CD4-positive, alpha-beta T cell treated with Interleukin-6 at 100 ng/mL for 8 hours (primary cell): ENCODE measurements at regions not wholly inside any gene's neighbourhood (a gene's known extent, or its start where the extent isn't known, plus 50 kb on each side); places are given as distances from the start of the nearest gene placed in this dataset.
"Not testable (repeated sequence)": the region's sequence is repeated elsewhere in the genome, so short reads cannot be mapped to it uniquely, and the experiment has no call there.

ENCODE experiments used
- DNase-seq: peaks from one replicate; pipeline ENCODE4 v3.0.0-alpha.2; 2020; ENCODE audit warnings: mixed read lengths, low spot score

DNA sequence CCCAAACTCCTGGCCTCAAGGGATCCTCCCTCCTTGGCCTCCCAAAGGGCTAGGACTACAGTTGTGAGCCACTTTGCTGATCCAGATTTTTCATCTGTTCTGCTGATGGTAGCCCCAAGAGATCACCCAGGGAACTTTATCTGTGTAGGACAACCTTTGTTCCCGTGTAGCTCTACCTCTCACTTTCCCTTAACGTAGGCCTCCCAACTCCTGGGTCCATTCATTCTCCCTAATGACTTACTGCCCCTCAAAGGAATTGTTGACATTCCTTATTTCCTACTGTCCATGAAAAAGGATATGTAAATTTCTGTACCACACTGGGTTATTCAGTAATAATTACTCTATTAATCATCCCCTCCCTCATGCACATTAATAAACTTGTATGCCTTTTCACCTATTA is 51.0 kb upstream of the PHF24 start:
- DNase-seq = no peak

DNA sequence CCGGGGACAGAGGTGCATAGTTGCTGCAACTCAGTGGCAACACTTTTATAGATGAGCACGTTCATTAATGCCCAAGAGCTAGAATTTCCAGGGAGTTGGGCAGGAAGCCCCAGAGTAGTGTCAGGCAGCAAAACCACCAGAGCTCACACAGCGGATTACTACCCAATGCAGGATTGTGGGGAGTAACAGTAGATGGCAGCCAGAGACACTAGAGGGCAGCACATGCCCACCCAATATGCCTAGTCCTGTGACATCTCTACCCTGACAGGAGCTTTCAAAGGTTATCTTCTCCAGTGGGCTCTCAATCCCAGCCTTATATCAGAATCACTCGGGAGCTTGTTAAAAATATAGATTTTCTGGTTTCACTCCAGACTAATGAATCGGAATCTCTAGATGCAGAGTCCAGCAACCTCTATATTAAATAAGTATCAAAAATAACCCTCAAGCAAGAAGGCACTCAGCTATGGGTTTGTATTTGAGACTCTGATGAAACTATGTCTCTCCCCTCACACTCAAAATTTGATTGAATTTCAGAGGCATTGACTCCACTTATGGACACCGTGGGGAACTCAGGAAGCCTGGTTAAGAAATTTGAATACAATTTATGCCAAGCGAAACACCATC is 58.4 kb upstream of the PHF24 start:
- peak; percentile 76 for DNase-seq

DNA sequence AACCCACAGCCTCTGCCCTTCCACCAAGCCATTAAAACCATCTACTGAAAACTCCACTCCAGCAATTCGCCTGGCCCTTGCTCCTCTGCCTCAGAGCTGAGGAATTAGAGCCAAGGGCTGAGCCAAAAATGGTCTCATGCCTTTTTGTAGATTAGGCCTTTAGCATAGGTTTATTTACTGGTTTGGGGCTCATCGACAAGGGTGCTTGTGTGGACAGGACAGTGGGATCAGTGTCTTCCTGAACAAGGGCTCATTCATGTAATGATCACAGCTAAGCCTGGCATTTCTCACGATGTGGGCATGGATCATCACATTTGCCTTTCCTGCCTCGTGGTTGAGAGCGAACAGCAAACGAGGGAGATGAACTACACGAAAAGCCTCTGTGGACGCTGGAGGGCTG is 59.2 kb upstream of the PHF24 start:
- no peak for DNase-seq

DNA sequence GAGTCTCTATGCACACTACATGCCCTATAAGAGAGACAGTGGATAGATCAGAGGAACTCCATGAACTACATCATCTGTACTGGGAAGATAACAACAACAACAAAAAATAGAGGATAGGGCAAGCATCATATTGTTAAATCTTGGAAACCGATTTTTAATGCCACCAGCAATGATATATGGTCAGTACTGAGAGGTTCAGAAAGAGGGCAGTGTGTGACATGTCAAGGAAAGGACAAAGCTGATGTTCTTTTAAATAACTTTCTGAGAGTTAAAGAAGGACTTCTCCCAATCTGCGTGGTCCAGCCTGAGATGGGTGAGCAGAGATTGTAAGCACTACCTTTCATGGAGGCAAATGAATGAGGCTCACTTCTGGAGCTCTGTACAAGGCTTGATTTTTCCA is 62.0 kb upstream of the PHF24 start:
- no peak for DNase-seq

DNA sequence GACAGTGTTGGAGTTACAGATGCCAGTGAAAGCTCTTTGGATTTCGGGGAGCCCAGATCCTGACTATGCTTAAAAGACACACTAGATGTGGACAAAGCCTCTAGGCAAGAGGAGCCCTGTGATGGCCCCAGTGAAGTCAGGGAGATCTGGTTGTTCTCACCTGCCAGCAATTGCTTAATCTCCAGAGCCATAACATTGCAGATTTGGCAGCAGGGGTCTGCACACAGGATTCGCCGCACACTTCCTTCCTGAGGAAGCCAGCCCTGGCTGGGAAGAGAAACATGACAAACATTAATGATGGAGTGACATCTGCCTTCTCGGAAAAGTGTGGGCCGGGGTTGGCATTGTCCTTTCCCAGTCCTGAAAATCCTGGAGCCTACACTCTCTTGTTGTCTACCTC is 65.2 kb upstream of the PHF24 start:
- DNase-seq = no peak

DNA sequence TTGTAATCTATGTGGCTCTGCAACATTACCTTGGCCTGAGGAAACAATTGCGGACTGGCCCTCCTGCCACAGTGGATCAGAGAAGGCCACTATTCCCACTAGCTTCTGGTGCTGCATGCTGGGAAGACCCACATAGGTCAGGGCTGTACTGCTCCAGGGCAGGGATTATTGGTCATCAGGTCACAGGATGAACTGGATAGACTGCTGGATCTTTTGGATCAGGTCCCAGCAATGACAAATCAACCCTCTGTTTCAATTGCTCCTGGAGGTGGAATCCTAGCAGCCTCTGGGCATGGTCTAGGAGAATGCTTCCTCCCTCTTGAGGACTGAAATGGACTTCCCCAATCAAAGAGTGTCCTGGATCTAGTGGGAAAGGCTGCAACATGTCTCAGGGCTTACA is 66.7 kb upstream of the PHF24 start:
- DNase-seq = no peak

DNA sequence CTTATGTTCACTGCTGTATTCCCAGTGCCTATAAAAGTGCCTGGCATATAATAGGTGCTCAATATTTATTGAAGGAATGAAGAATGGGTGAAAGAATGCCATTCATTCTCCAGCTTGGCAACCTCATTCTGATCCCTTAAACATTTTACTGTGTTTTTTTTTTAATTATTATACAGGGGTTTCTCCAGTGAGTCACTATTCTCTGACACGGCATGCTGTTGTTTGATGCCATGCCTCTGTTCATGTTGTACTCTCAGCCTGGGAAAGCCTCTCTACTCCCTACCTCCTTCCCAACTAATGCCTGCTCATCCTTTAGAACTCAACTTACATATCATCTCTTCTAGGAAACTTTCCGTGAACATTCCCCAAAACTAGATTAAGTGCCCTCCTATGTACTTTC is 70.2 kb upstream of the PHF24 start:
- DNase-seq = no peak

DNA sequence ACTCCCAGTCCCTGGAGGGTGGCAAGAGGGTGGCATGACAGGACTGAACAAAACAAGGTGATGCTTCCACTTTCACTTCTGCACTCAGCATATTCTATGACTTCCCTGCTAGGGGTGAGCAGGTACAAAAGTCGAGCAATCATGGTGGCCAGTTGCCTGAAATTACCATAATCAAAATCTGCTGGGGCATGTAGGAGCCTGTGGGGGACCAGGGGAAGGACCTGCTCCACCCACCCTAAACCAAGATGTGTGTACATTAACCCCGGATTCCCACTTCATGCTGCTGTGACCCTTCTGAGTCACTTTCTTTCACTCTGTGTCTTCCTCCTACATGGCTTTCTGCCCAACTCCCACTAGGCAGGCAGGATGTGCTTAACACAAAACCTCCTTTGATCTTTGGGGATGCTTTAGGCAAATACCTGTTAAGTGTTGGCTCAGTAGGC is 73.3 kb upstream of the PHF24 start:
- no peak for DNase-seq

DNA sequence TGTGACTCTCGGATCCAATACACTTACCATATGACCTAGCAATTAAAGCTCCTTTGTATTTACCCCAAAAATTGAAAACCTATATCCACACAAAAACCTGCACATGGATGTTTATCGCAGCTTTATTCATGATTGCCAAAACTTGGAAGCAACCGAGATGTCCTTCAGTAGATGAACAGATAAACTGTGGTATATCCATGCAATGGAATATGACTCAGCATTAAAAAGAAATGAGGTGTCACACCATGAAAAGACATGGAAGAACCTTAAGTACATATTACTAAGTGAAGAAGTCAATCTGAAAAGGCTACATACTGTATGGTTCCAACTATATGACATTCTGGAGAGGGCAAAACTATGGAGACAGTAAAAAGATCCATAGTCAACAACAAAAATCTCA is 82.0 kb upstream of the PHF24 start:
- DNase-seq = no peak

DNA sequence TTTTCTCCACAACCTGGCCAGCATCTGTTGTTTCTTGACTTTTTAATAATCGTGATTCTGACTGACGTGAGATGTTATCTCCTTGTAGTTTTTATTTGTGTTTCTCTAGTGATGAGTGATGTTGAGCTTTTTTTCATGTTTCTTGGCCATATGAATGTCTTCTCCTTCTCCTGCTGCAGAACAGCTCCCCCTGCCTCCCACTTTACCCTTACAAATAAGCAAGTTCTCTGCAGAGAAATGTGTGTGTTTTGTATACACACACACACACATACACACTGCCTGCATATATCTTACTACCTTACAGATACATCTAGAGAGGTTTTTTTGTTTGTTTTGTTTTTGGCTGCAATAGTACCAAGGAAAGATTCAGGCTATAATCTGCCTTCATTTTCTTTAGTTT is 88.7 kb upstream of the PHF24 start:
- no peak for DNase-seq

DNA sequence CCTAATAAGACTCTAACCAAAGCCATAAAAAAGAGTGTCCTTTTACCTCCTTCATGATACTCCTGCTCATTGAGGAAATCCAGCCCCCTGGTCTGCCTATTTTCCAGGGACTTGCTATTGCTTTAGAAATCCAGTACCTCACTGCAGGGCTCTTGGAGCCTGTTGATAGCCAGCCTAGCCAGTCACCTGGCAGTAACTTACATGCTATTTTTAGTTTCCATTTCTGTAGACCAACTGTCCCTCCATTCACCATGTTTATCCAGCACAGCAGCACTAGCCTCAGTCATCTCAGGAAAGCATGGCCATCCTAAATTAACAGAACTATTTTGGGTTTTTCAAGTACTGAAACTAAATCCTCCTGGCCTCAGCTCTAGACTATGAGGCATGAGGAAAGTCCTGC is 91.5 kb upstream of the PHF24 start:
- no peak for DNase-seq

DNA sequence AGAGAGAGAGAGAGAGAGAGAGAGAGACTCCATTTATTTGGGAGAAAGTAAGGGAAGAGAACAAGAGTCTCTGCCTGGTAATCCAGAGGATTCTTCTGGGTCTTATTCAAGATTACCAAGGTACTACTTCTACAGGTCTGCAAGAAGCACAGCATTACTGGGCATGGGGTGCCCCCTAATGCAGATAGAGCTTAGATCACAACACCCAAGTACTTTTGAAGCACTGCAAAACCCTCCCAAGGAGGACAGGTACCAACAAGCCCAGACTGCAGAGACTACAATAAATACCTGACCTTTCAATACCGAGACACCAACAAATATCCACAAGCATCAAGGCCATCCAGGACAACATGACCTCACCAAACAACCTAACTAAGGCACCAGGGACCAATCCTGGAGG is 94.7 kb upstream of the PHF24 start:
- DNase-seq = no peak

DNA sequence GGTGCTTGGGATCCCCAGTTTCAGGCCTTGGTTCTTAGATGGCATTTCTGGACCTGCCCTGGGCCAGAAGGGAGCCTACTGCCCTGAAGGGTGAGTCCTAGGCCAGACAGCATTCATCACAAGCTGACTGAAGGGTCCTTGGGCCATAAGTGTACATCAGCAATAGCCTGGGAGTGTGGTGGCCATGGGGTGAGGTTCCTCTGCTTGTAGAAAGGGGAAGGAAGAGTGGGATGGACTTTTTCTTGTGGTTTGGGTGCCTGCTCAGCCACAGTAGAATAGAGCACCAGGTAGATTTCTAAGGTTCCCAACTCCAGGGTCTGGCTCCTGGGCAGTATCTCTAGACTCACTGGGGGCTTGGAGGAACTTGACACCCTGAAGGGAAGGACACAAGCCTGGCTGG is 95.2 kb upstream of the PHF24 start:
- no peak for DNase-seq

DNA sequence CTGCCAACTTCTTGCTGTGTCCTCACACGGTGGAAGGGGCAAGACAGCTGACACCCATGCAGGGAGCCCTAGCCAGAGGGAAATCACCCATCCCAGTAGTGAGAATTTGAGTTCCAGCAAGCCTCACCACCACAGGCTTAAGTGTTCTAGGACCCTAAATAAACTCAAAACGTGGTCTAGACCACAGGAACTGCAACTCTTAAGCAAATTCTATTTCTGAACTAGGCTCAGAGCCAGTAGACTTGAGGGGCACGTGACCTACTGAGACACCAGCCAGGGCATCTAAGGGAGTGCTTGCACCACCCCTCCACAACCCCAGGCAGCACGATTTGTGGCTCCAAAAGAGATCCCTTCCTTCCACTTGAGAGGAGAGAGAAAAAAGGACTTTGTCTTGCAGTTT is 96.0 kb upstream of the PHF24 start:
- no peak for DNase-seq

DNA sequence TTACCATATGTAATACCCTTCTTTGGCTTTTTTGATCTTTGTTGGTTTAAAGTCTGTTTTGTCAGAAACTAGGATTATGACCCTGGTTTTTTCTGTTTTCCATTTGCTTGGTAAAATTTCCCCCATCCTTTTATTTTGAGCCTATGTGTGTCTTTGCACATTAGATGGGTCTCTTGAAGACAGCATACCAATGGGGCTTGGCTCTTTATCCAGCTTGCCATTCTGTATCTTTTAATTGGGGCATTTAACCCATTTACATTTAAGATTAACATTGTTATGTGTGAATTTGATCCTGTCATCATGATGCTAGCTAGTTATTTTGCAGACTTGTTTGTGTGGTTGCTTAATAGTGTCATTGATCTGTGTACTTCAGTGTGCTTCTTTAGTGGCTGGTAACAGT is 103.1 kb upstream of the PHF24 start:
- not testable (repeated sequence) for DNase-seq

DNA sequence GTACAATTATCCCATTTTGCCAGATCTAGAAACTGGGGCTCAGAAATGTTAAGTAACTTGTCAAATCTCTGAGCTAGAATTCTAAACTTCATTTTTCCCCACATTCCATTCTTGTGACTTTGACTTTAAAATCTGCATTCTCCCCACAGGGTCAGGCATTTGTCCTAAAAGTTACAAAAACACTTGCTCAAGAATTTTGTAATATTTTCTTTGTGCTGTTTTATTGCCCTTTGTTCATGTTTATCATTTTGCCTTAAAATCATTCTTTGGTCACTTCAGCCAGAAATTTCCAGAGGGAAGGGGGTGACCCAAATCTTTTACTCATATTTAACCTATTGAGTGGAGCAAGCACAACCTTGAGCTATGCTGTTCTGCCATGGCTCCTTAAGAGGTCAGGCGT is 120.1 kb upstream of the CCL21 start:
- no peak for DNase-seq

DNA sequence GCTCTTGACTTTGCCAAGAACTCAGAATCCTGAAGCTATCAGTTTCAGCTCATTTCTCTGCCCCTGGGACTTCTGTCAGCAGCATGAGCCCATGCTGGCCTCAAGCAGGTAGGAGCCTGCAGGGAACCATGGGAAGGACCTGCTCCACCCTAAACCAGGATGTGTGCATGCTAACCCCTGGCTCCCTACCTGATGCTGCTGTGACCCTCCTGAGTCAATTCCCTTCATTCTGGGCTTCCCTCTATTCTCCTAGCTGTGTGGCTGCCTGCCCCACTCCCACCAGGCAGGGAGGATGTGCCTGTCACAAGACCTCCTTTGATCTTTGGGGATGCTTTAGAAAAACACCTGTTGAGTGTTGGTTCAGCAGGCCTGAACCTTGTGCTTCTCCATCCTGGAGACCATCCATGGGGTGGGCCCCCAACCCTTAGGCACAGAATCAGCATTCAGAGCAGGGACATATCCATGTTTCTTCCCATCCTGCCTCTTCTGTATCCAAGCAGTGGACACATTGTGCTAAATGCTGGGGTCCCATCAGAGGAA is 117.1 kb upstream of the CCL21 start:
- DNase-seq = no peak

DNA sequence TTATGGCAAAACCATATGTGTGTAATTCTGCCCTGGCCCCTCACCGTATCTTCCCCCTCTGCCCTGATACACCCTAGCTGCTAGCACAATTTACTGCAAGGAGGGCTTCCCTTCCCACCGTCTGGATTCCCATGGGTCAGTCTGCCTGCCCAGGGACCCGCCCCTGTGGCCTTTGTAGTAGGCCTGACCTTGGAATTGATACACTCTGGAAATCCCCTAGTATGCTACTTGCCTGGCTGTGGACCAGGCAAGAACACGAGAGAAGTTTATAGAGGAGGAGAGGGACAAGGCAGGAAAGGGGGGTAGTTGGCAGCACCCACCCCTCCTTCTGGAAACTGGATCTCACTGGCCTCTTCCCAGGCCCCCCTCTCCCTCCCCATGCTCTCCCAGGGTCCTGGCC is 115.8 kb upstream of the CCL21 start:
- DNase-seq = no peak

DNA sequence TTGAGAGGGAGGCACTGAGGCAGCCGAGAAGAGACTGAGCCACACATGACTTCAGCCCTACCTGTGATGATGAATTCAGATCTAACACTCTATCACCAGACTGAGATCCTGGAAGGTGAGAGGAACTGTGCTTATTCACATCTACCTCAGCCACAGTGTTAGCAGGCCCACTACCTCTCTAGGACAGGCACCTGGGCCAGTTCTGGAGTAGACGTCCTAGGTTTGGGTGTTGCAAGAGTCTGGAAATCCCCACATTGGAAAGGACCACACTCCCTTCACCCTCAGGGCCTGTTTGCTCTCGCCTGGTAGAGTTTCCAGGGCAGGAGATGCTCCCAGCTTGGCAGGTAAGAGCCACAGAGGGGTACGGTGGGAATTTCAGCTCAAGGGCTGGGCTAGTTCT is 113.8 kb upstream of the CCL21 start:
- DNase-seq = no peak

DNA sequence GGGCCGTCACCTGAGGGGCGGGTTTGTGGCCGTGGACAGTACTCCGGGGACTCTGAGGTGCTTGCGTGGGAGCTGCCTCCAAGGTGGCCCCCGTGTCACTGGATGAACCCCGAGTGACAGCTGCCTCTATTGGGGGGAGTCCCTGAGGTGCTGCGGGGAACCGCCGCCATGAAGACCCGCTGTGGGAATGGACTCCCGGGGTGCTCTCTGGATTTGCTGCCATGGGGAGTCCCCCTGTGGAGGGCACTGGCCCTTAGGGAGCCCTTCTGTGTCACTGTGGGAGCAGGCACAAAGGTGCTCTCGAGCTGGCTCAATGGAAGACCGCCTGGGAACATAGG is 100.2 kb upstream of the CCL21 start:
- no peak for DNase-seq

DNA sequence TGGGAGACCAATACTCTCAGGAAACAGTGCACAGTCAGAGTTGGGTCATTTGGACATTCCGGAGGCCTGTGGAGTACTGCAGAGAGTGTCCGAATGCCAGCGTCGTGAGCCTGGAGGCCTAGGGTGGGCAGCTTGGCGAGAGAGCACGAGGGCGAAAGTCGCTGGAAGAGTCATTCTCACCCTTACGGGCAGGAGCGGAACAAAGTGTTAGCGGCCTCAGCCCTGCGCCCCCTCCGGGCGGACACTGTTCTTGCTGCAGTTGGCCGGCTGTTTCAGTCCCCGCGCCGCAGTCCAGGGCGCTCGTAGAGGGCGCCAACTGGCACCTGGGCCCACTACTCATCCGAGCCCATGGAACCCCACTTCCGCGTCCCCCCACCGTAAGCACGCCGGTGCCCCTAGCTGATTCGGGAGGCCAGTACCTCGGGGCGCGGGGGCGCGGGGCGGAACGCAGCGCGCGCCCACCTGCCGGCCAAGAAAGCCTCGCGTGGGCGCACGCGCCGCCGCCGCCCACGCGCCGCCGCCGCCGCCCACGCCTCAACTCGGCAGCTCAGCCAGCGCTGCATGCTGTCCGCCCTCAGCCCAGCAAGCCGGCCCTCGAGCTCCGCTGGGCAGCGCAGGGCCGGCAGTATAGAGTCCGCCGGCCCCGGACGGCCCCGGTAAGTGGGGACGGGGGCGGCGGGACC is 99.7 kb upstream of the CCL21 start:
- no peak for DNase-seq

DNA sequence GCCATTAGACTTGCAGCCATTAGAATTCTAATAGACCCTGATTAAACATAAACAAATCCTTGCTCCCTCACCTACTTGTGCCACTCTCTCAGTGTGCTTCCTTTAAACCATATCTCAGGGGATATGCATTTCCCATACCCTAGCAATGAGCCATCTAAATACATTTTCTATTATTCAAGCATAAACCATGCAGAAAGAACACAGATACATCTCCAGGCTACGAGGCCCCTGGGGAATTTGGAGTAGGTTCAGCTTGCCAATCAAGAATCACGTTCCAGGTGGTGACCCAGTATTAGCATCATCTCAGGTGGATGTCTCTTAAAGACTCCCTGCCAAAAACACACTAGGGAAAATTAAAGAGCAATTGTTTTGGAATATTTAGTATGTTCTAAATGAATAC is 93.0 kb upstream of the CCL21 start:
- no peak for DNase-seq

DNA sequence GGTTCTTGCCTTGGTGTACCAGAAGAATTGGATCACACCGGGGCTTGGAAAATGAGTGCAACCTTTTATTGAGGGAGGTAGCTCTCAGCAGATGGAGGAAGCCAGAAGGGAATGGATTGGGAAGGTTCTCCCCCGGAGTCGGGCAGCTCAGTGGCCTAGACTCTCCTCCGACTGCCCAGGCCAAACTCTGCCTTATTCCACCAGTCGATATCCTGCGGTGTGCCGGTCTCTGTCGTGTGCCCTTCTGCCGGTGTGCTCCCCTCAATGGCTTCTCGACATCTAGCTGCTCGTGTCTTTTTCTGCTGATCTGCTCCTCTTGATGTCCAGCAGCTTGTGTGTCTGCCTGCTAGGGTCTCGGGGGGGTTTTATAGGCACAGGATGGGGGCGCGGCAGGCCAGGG is 87.4 kb upstream of the CCL21 start:
- DNase-seq = no peak

DNA sequence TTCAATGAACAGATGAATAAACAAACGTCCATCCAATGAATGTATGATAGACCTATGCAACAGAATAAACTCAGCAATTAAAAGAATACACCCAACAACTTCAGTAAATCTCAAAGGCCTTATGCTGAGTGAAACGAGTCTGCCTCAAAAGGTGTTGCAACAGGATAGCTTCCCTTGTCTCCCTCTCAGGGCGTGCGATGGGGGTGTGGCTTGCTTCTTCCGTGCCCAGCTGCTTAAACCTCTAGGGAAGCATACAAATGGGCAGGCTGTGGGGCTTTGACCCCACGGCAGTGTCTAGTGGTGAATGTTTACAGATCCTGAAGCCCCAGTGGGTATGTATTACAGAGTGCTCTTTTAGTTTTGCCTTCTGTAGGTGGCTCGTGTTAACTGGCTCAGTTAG is 87.0 kb upstream of the CCL21 start:
- DNase-seq = no peak
